HG03175 (cell line): ENCODE measurements at regions not wholly inside any gene's neighbourhood (a gene's known extent, or its start where the extent isn't known, plus 50 kb on each side); places are given as distances from the start of the nearest gene placed in this dataset.
"Not testable (repeated sequence)": the region's sequence is repeated elsewhere in the genome, so short reads cannot be mapped to it uniquely, and the experiment has no call there.

Experiments used
- ATAC-seq: cut with Tn5 transposase; IDR thresholded peaks from one replicate; pipeline ENCODE4 v1.9.1; 2021; ENCODE audit warnings: mild to moderate bottlenecking, moderate library complexity; ENCODE audit not compliant: unreplicated experiment

DNA sequence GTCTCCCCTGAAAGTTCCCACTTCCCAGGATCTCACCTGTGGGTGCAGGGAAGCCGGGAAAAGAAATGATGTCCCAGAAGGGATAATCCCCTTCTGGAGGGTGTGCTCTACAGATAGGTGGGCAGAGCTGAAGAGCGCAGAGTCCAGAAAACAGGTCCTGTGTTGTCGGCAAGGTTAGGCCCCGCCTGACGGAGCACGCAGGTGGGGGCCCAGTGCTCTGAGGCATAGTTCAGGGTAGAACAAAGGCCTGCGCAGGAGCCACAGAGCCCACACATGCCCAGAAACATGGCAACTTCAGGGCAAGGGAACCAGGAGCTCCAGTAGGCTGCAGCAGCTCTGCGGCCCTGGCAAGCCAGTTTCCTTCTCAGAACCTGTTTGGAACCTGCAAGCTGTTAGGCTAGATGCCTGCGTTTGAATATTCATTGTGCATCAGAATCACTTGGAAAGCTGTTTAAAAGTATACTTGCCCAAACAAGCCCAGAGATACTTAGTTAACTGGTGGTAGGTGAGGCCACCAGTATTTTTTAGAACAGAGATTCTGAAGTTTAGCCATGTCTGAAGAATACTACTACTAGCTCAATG lies 386.6 kb downstream of the BUD13 start:
- no peak for ATAC-seq

DNA sequence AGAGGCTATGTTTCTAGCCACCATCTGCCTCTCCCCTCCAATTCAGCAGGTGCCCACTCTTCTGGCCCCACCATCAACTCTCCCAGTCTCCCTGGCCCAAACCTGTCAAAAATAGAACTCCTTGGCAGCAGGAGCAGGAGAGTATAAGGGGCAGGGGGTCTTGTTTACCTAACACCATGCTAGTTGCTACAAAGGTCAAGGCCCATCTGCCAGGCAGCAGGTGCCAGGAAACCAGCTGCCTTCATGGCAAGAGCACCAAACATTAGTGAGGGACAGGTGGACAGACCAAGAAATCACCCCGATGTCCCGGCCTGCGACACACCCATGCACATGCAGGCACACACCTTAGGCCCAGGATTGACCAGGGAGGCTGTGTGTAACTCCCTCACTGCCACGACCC lies 387.9 kb downstream of the BUD13 start:
- ATAC-seq, result no peak

DNA sequence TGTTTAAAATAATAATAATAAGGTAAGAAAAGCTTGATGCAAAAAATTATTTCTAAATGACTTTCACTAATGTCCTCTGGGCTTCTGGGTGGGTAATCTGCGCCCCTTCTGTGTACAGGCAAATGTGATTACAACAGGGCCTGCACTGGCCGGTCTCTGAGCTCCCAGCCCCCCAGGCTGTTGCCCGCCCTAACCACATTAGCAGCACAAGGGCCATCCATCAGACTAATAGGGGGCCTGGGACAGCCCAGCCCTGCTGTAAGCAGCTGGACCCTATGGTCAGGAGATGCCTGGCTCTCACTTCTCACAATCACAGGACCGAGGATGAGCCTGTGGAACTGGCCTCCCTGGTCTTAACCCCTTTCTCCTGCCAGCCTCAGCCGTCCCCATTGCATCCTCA lies 388.4 kb downstream of the BUD13 start:
- no peak for ATAC-seq

DNA sequence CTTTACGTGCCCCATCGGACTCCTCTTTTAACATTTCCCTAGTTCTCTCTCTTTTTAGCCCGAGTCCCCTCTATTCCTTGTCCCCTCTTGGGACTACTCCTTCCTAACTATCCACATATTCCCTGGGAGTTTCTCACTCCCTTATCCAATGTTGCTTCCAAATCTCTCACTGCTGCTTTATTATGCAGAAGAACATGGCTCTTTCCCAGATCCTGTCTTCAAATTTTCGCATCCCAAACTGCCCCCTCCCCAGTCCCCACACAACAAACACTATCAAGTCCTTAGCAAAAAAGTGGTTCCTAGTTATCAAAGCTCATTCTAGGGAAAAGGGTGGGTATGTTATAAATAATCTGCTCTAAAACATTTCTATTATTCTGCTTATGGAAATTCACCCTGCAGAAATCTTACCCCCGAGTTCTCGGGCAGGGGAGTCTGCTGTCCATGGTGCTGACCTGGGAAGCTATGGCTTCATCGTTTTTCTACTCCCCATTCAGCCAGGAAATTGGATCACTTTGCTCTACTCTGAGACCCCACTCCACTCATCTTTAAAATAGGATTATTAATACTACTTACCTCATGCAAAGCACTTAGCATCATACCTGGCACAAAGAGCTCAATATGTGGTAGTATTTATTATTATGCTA lies 393.5 kb downstream of the BUD13 start:
- ATAC-seq, result no peak

DNA sequence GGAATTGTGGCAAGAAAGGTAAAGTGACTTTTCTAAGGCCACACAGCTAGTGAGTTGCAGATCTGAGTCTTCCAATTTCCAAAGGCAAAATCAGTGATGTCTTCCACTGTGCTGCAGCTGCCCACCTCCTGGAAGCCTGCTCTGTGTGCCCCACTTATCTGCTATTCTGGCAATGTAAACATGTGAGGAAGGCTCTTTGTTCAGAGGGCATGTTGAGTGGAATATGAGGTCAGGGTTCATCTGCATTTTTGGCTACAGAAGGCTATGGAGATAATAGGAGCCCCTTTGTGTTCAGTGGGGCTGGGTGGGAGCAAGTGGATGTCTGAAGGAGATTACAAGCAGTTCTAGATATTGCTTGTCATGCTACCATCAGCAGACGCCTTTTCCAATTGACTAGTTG lies 396.2 kb downstream of the BUD13 start:
- no peak for ATAC-seq

DNA sequence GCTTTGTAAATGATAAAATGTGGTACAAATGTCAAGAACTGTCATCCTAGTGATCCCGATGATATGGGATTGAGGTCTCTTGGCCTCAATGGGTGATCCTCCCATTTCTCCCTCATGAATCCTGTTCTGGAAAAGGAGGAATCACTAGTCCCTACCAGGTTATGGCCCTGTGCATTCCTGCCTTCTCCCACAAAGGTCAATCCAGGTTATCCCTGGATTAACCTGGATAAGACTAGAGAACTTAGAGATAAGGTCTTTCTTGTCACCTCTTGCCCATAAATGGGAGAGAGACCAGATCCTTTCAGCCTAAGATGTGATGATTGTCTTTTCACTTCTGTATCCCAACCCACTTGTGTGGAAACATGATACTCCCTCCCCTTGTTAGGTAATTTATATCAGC lies 396.7 kb downstream of the BUD13 start:
- no peak for ATAC-seq

DNA sequence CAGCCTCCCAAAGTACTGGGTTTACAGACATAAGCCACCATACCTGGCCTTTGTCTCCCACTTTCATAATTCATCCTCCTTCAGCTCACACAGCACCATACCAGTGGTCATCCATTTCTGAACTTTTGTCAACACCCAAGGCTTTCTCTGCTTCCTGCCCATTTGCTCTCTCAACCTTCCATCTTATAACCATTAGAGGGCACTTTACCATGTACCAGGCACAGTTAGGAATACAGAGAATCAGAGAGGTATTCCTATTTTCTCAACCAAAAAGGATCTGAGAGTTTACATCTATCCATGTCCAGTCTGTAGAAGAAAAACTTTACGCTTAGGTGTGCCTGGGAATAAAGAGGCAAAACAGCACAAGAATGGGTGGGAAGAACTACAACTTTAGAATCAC lies 397.6 kb downstream of the BUD13 start:
- ATAC-seq, result no peak

DNA sequence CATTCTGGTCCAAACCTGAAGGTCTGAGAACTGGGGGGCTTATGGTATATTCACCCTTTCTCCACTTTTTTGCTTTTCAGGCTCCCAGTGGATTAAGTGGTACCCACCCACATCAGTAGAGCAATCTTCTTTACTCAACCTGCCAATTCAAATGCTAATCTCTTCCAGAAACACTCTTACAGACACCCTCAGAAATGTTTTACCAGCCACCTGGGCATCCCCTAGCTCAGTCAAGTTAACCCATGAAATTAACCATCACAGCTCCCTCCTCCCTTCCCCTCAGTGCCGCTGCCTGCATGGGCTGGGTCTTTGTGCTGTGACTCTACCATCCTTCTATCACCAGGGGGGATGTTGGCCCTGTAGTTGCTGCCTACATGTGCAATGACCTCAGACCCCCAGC lies 398.7 kb downstream of the BUD13 start:
- ATAC-seq, result no peak

DNA sequence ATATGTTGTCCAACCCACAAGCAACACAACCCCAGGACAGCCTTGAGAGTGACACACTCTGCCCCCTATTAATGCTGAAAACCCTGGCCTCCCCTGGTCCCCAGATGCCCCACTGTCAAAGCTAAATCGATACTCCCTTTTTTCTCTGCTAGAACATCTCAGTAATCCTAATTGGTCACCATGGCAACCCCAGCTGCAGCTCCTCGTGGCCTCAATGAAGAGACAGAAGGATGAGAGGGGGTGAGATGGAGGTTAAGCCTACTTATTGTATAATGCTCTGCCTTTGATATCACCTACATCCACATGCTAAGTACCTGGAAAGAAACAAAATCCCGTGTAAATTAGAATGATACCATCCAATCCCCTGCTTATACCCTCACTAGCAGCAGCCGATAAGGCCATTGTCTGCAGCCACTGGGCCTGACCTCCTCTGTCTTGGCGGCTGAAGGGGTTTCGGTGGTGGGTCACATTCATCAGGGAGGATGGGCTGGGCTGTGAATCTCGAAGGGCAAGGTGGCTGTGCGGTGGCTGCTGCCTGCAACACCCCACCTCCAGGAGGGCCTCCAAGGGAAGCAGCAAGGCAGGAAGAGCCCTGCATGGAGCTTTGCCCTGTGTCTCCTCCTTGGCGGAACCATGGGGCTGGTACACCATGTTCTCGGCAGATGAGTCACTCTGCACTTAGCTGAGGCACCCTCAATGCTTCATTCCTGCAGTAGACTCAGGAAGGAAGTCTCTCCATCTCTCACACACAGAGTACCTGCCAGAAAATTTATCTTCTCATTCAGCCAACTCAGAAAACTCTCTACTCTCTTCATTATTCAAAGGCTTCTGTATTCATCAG lies 399.5 kb downstream of the BUD13 start:
- ATAC-seq, result no peak

DNA sequence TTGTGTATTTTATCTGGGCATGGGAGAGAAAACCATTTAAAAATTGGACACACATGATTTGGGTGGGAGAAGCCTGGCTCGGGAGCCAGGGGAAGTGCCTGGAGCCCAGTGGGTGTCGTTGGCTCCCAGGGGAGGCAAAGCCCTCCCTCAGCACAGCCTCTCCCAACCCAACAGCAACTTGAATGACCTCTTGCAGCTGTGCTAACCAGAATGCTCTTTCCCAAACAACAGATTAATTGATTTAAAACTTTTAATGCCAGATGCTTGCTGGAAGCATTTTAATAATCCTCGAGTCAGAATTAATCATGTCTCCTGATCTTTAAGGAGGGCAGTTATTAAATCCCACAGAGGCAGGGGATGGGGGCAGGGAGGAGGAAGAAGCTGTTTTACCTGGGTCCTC lies 401.6 kb downstream of the BUD13 start:
- no peak for ATAC-seq

DNA sequence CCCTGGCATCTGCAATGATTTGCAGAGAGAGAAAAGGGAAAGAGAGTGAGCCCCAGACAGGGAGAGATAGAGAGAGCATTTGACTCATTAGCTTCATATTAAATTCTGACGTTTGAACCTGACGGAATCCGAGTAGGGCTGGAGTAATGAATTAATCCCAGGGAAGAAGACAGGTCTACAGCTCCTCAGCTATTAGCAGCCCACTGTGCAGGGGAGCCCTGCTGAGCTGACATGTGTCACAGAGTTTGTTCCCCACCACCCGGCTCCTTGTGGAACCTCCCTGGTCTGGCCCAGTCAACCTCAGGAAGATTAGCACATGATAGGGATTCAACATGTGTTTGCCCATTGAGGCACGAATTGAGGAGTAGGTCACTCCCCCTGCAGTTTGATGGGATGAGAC lies 404.0 kb downstream of the BUD13 start:
- no peak for ATAC-seq

DNA sequence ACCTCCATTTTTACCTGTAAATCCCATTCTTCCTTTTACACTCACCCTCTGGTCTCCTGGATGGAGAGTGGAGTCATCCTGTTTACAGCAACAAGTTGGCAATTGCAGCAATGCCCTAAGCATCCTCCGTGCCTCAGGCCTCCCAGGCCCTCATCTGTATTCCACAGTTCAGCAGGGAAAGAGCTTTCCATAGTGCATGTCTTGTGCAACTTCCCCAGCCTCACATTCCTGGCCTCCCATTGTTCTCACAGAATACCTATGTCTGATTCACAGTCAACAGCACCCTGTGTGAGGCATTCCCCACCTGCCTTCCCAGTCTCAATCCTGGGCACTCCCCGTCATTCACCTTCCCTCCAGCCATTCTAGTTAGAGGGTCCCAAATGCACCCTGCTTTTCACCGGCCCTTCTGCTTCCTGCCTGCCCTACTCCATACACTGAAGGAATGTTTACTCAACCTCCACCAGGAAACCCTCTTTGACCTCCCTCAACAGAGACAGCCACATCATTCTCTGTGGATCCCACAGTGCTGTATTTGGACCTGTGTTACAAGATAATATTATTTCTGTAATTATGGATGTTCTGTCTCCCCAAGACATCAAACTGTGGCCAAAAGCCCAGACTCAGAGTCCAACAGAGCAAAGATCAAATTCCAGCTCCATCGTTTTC lies 405.7 kb downstream of the BUD13 start:
- ATAC-seq, result no peak

DNA sequence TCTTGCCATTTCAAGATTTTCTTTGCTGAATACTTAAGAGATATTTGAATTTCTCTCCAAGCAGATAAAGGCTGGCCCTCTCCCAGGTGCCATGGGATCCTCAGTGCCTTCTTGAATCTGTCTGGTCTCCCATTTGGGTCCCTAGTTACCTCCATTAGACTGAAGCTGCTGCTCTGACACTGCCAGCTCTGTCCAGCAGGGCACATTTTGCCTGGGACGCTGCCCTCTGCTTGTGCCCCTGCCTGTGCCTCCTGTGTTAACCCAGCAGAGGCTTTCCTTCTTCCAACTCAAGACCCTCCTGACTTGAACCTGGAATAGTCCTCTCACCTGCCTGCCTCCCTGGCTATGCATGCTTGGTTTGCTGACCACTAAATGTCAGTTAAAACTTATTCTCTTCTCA lies 406.3 kb downstream of the BUD13 start:
- no peak for ATAC-seq

DNA sequence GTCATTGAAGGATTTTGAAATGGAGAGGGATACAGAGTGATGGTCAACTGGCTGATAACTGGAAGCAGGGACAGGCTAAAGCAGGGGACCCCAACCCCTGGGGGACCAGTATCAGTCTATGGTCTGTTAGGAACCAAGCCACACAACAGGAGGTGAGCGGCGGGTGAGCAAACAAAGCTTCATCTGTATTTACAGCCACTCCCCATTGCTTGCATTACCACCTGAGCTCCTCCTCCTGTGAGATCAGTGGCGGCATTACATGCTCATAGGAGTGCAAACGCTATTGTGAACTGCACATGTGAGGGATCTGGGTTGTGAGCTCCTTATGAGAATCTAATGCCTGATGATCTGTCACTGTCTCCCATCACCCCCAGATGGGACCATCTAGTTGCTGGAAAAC lies 407.9 kb downstream of the BUD13 start:
- not testable (repeated sequence) for ATAC-seq

DNA sequence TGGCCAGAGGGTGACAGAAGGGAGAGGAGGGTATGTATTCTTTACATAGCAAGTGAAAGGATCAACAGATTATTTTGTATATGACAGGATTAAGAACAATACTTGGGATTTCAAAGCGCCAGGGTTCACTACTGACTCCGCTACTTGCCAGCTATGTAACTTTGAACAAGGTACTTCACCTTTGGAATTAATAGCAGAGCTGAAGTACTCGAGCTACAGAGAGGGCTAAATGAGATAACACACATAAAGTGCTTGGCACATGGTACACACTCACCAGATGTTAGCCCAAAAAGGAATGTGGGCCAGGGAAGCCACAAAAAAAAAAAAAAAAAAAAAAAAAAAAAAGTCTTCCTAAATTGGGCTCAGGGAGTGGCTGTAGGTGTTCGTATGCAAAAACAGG lies 408.4 kb downstream of the BUD13 start:
- ATAC-seq, result no peak

DNA sequence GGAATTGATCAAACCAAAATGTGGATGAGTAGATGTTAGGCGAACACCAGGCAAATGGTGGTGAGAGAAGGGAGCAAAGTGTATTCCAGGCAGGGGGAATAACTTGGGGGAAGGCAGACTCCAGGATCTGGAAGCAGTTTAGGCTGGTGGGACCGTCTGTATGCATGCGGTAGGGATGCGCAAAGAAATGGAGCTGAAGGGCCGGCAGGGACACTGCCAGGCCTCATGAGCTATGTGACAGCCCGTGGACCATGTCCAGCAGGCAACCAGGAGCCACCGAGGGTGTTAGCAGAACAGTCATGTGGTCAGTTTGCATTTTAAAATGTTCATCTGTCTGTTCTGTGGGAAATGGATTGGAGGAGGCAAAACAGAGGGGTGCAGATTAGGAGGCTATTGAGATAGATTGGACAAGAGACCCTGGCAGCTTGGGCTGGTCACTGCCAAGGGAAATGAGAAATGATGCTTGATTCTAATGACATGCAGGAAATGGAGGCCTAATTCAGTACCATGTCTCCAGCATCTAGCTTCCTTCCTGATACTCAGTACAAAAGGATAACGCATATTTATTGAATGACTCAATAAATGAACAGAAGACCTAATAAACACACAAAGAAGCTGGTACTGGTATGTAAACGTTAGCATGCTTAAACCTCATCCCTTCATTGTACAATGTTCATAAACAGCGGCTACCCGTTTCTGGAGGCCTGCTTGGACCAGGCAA lies 412.4 kb downstream of the BUD13 start:
- no peak for ATAC-seq

DNA sequence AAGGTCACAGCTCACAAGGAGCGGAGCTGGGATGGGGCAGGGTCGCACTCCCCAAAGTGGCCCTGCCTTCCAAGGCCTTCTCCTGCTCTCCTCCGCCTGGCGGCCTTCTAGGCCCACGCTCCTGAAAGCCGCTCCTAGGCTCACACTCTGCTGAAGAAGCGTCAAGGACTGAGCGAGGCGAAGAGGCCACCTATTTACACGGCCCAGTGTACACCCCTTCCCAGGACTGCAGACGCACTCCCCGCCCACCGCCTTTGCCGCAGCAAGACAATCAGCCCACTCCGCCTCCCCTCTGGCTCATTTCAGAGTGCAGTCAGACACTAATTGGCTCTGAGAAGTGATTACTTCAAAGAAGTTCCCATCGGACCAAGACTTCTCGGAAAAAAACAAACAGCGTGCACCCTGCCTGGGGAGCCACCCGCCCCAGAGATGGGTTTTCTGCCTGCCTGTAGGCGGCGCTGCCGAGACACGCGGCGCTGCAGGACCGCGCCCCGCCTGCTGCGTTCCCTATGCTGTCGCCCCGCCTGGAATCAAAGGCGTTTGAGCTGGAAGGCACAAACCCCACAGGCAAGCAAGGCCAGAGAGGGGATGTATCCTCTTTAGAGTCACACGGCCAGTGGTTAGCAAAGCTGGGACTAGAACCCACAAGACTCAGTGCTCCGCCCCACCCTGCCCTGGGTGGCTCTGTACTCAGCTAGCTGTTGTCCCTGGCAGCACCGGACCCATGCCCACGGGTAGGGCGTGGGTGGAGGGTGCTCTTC lies 414.8 kb downstream of the BUD13 start:
- no peak for ATAC-seq

DNA sequence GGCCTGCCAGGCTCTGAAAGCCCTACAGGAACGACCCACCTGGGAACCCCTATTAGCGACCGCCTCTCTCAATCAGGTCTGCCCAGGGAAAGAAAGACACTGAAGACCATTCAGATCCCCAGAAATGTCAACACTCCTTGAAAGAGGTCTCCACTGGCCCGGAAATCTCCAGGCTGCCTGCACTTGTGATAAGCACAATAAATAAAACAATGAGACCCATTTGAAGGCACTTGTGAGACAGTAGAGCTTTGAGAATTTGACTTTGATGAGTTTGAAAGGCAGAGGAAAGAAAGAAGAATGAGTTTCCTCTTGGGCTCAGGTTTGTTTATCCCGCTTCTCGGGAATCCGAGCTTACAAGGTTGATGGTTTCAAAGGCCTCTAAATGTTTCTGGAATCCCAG lies 416.3 kb downstream of the BUD13 start:
- no peak for ATAC-seq

DNA sequence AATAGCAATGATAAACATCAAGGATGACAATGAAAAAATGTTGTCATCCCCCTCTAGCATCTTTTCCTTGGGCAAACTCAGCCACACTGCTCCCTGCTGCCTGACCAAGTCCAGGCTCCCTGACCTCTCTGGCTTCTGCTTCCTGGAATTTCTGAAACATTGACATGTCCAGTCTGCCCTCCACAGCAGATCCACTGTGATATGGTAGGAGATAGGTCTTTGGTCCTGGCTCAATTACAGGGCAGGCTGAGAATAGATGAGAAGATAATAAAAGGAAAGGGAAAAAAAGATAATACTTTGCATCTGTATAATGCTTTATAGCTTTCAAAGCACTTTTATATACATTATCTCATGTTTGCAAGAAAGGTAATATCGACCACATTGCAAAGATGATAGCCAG lies 417.7 kb downstream of the BUD13 start:
- no peak for ATAC-seq

DNA sequence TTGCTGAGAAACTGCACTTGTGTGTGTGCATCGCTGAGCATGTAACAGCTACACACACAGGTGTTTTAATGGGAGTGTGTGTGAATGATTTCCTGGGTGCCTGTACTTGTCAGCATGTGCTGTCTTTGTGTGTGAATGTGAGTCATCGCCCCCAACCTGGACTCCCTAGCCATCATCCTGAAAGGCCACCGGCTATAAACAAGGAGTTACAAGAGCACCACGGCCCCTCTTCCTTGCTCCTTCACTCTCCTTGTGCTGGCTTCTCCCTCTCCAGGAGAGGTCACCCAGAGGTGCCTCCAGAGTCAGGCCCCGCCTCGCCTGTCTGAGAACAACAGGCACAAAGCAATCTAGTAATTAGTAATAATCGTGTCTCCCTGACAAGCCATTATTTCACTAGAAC lies 419.2 kb downstream of the BUD13 start:
- no peak for ATAC-seq
